Liver (tissue), 8 donors: ENCODE measurements at regions not wholly inside any gene's neighbourhood (a gene's known extent, or its start where the extent isn't known, plus 50 kb on each side); places are given as distances from the start of the nearest gene placed in this dataset.

Experiments used
- DNase-seq: peaks from one replicate; pipeline ENCODE4 v3.0.0-alpha.2; 2017; ENCODE audit warnings: low spot score
- H3K27ac ChIP-seq, 2 donors: one replicate each; pipeline ENCODE4 v1.7.0; 2013; ENCODE audit warnings: inconsistent platforms in 2 of 2, low read length in 2 of 2, control low read depth in 1 of 2, low read depth in 1 of 2, mild to moderate bottlenecking in 1 of 2
- H3K27me3 ChIP-seq, 4 donors: one replicate each; pipeline versions ENCODE4 v1.6.1 to v1.7.0; 2013; ENCODE audit warnings: low read length in 3 of 4, inconsistent platforms in 1 of 4, mild to moderate bottlenecking in 1 of 4, moderate library complexity in 1 of 4; ENCODE audit not compliant: control insufficient read depth in 4 of 4, insufficient read depth in 4 of 4
- H3K36me3 ChIP-seq, 4 donors: one replicate each; pipeline versions ENCODE4 v1.6.1 to v1.7.0; 2013; ENCODE audit warnings: low read length in 3 of 4, mild to moderate bottlenecking in 3 of 4, low read depth in 1 of 4, moderate library complexity in 1 of 4; ENCODE audit not compliant: control insufficient read depth in 4 of 4, insufficient read depth in 3 of 4
- H3K4me1 ChIP-seq, 4 donors: one replicate each; pipeline versions ENCODE4 v1.6.1 to v1.7.0; 2013; ENCODE audit warnings: low read length in 3 of 4, mild to moderate bottlenecking in 3 of 4, moderate library complexity in 1 of 4; ENCODE audit not compliant: control insufficient read depth in 4 of 4, insufficient read depth in 4 of 4
- H3K4me3 ChIP-seq, 3 donors: one replicate each; pipeline versions ENCODE4 v1.6.1 to v1.7.0; 2013; ENCODE audit warnings: low read length in 3 of 3, control low read depth in 1 of 3, low read depth in 1 of 3, mild to moderate bottlenecking in 1 of 3
- H3K9ac ChIP-seq, 2 donors: one replicate each; pipeline ENCODE4 v1.7.0; 2013; ENCODE audit warnings: low read length in 2 of 2, mild to moderate bottlenecking in 2 of 2, moderate library complexity in 2 of 2, control low read depth in 1 of 2, low read depth in 1 of 2
- H3K9me3 ChIP-seq, 4 donors: one replicate each; pipeline versions ENCODE4 v1.6.1 to v1.7.0; 2013; ENCODE audit warnings: low read length in 3 of 4; ENCODE audit not compliant: control insufficient read depth in 4 of 4
- ATF3 ChIP-seq: IDR thresholded peaks from 2 replicates; pipeline ENCODE4 v1.6.1; 2016; ENCODE audit warnings: antibody characterized with exemption
- CTCF ChIP-seq: fragments of 150-350 bp; IDR thresholded peaks from 2 replicates; pipeline ENCODE4 v1.5.1; 2017; ENCODE audit warnings: improper control_type of control experiment, low read depth, low read length; ENCODE audit not compliant: missing input control
- EGR1 ChIP-seq, 2 donors: IDR thresholded peaks; 2 replicates each; pipeline ENCODE4 v1.6.1; 2016 to 2018; ENCODE audit warnings: antibody characterized with exemption in 2 of 2, low read depth in 2 of 2
- FOXA2 ChIP-seq: IDR thresholded peaks from 2 replicates; pipeline ENCODE4 v1.6.1; 2016; ENCODE audit warnings: antibody characterized with exemption
- GABPA ChIP-seq, 2 donors: IDR thresholded peaks in 1 of 2; conservative IDR thresholded peaks in 1 of 2; 2 replicates each; pipeline ENCODE4 v1.6.1; 2016; ENCODE audit warnings: antibody characterized with exemption in 2 of 2, mild to moderate bottlenecking in 1 of 2, moderate library complexity in 1 of 2
- HNF4A ChIP-seq, 2 donors: conservative IDR thresholded peaks; 2 replicates each; pipeline ENCODE4 v1.6.1; 2016; ENCODE audit warnings: antibody characterized with exemption in 2 of 2, mild to moderate bottlenecking in 2 of 2
- HNF4G ChIP-seq: IDR thresholded peaks from 2 replicates; pipeline ENCODE4 v1.6.1; 2016; ENCODE audit warnings: antibody characterized with exemption
- JUND ChIP-seq, 2 donors: IDR thresholded peaks; 2 replicates each; pipeline ENCODE4 v1.6.1; 2016; ENCODE audit warnings: antibody characterized with exemption in 2 of 2
- NR2F2 ChIP-seq: IDR thresholded peaks from 2 replicates; pipeline ENCODE4 v1.6.1; 2016; ENCODE audit warnings: antibody characterized with exemption
- RAD21 ChIP-seq, 2 donors: IDR thresholded peaks; 2 replicates each; pipeline ENCODE4 v1.6.1; 2016; ENCODE audit warnings: antibody characterized with exemption in 2 of 2, mild to moderate bottlenecking in 2 of 2
- SP1 ChIP-seq: IDR thresholded peaks from 2 replicates; pipeline ENCODE4 v1.6.1; 2018; ENCODE audit warnings: antibody characterized with exemption, mild to moderate bottlenecking
- TAF1 ChIP-seq: conservative IDR thresholded peaks from 2 replicates; pipeline ENCODE4 v1.6.1; 2016; ENCODE audit warnings: antibody characterized with exemption, mild to moderate bottlenecking
- YY1 ChIP-seq: IDR thresholded peaks from 2 replicates; pipeline ENCODE4 v1.6.1; 2016; ENCODE audit warnings: antibody characterized with exemption, mild to moderate bottlenecking
- ZBTB33 ChIP-seq: IDR thresholded peaks from 2 replicates; pipeline ENCODE4 v1.6.1; 2016; ENCODE audit warnings: antibody characterized with exemption
- WGBS: extraction: QIAGEN DNeasy Blood & Tissue Kit; methylation state at CpG from one replicate; pipeline ENCODE4 v1.1.7; 2013; 5-methylcytosine and 5-hydroxymethylcytosine counted together
- donor health status: healthy.
- donor health status: healthy.
- donor health status: healthy.
- donor health status: healthy.
- donor health status: healthy.

- TF ChIP-seq HNF4A (conservative IDR thresholded peaks at IDR 0.05), result no peak
- TF ChIP-seq ZBTB33, result no peak
- no peak for TF ChIP-seq YY1
- no peak for TF ChIP-seq SP1
Measured at GRCh38 chr4:79053754-79054153, 114.5 kb upstream of the PAQR3 start (continued).

- Histone ChIP-seq H3K36me3 (no peaks in the 10 kb centered on the region), H3K4me1 (no peaks in the 10 kb centered on the region), H3K9ac (no peak overlapping the region), H3K27ac (no peak overlapping the region), H3K27me3 (peaks cover 0 to 6% (median 0%) of the 10 kb centered on the region in 4 donors), H3K9me3 (no peaks in the 10 kb centered on the region), H3K4me3 (no peak overlapping the region)
- 54% methylated on average over 6 of the region's 6 CpGs for WGBS
- no peak for DNase-seq
- no peak for TF ChIP-seq ATF3
- TF ChIP-seq EGR1 (IDR thresholded peaks at IDR 0.05; ENCODE audit: low read depth in 2 of 2), result no peak
- no peak for TF ChIP-seq GABPA (IDR thresholded peaks at IDR 0.05 in 1 of 2, conservative IDR thresholded peaks at IDR 0.05 in 1 of 2)
- no peak for TF ChIP-seq TAF1
- no peak for TF ChIP-seq NR2F2
- TF ChIP-seq CTCF, result no peak
- TF ChIP-seq YY1, result no peak
Measured at GRCh38 chr4:79050541-79050880, 111.3 kb upstream of the PAQR3 start.

- 80% methylated on average over 27 of the region's 27 CpGs for WGBS
- Histone ChIP-seq H3K9me3 (no peaks in the 10 kb centered on the region), H3K9ac (no peak overlapping the region), H3K4me3 (no peak overlapping the region), H3K4me1 (no peaks in the 10 kb centered on the region), H3K36me3 (no peaks in the 10 kb centered on the region), H3K27me3 (peaks cover 0 to 6% (median 0%) of the 10 kb centered on the region in 4 donors), H3K27ac (no peak overlapping the region)
- DNase-seq, result no peak
- no peak for TF ChIP-seq TAF1
- TF ChIP-seq CTCF, result no peak
- TF ChIP-seq HNF4G, result no peak
- no peak for TF ChIP-seq RAD21 (IDR thresholded peaks at IDR 0.05)
- TF ChIP-seq FOXA2, result no peak
- TF ChIP-seq NR2F2, result no peak
- TF ChIP-seq JUND (IDR thresholded peaks at IDR 0.05), result no peak
Measured at GRCh38 chr4:79049840-79050540, 110.8 kb upstream of the PAQR3 start.
